Osteocyte (in vitro differentiated cells): ENCODE measurements at regions not wholly inside any gene's neighbourhood (a gene's known extent, or its start where the extent isn't known, plus 50 kb on each side); places are given as distances from the start of the nearest gene placed in this dataset.

ENCODE experiments used
- DNase-seq: peaks from one replicate; pipeline ENCODE4 v3.0.0; 2021; ENCODE audit warnings: mixed read lengths; ENCODE audit not compliant: unreplicated experiment; ENCODE audit errors: extremely low spot score
- H3K27ac Mint-ChIP-seq: one replicate; pipeline ENCODE4 v1.8.0; 2021; ENCODE audit warnings: mild to moderate bottlenecking, mixed read lengths; ENCODE audit not compliant: unreplicated experiment
- H3K27me3 Mint-ChIP-seq: one replicate; pipeline ENCODE4 v1.8.0; 2021; ENCODE audit warnings: mixed read lengths; ENCODE audit not compliant: unreplicated experiment
- H3K36me3 Mint-ChIP-seq: one replicate; pipeline ENCODE4 v1.8.0; 2021; ENCODE audit warnings: mixed read lengths; ENCODE audit not compliant: unreplicated experiment
- H3K4me1 Mint-ChIP-seq: one replicate; pipeline ENCODE4 v1.8.0; 2021; ENCODE audit warnings: mixed read lengths; ENCODE audit not compliant: unreplicated experiment
- H3K4me3 Mint-ChIP-seq: one replicate; pipeline ENCODE4 v1.8.0; 2021; ENCODE audit warnings: mild to moderate bottlenecking, moderate library complexity, mixed read lengths; ENCODE audit not compliant: unreplicated experiment
- H3K9me3 Mint-ChIP-seq: one replicate; pipeline ENCODE4 v1.8.0; 2021; ENCODE audit warnings: mixed read lengths; ENCODE audit not compliant: unreplicated experiment
- CTCF ChIP-seq: fragments of 200-600 bp; sonication (generic); IDR thresholded peaks from 2 replicates; pipeline ENCODE4 v1.5.0; 2021; ENCODE audit warnings: antibody characterized with exemption, mild to moderate bottlenecking, moderate library complexity

- H3K4me1 Mint-ChIP-seq, result peaks cover 13% of the 10 kb centered on the region
- no peak overlapping the region for H3K27ac Mint-ChIP-seq
- H3K36me3 Mint-ChIP-seq, result no peaks in the 10 kb centered on the region
These were observed 153.2 kb upstream of the FZD8 start for GRCh38 chr10:35795131-35795824.

GRCh38 chr10:35794703-35795102 lies 152.6 kb upstream of the FZD8 start:
- Mint-ChIP-seq H3K27ac (no peak overlapping the region), H3K9me3 (no peaks in the 10 kb centered on the region), H3K4me1 (peaks cover 13% of the 10 kb centered on the region), H3K27me3 (no peaks in the 10 kb centered on the region), H3K36me3 (no peaks in the 10 kb centered on the region), H3K4me3 (no peak overlapping the region)
- TF ChIP-seq CTCF, result no peak
- no peak for DNase-seq

More at GRCh38 chr10:35795131-35795824, 153.2 kb upstream of the FZD8 start:
- no peak for DNase-seq
- no peak for TF ChIP-seq CTCF
- H3K27me3 Mint-ChIP-seq, result no peaks in the 10 kb centered on the region
- no peak overlapping the region for H3K4me3 Mint-ChIP-seq
- H3K9me3 Mint-ChIP-seq, result no peaks in the 10 kb centered on the region

GRCh38 chr10:35792291-35792690 lies 150.2 kb upstream of the FZD8 start:
- Mint-ChIP-seq H3K27me3 (no peaks in the 10 kb centered on the region), H3K27ac (no peak overlapping the region), H3K4me1 (peaks cover 7% of the 10 kb centered on the region), H3K9me3 (no peaks in the 10 kb centered on the region), H3K4me3 (no peak overlapping the region), H3K36me3 (no peaks in the 10 kb centered on the region)
- TF ChIP-seq CTCF, result no peak
- no peak for DNase-seq

GRCh38 chr10:35789996-35790395 lies 147.9 kb upstream of the FZD8 start:
- Mint-ChIP-seq H3K36me3 (no peaks in the 10 kb centered on the region), H3K27ac (no peak overlapping the region), H3K27me3 (no peaks in the 10 kb centered on the region), H3K4me3 (no peak overlapping the region), H3K9me3 (peaks cover 7% of the 10 kb centered on the region), H3K4me1 (no peaks in the 10 kb centered on the region)
- no peak for DNase-seq
- no peak for TF ChIP-seq CTCF

GRCh38 chr10:35784751-35785150 lies 142.7 kb upstream of the FZD8 start:
- Mint-ChIP-seq H3K4me3 (no peak overlapping the region), H3K4me1 (peaks cover 5% of the 10 kb centered on the region), H3K36me3 (no peaks in the 10 kb centered on the region), H3K9me3 (peaks cover 7% of the 10 kb centered on the region), H3K27ac (no peak overlapping the region), H3K27me3 (peaks cover 6% of the 10 kb centered on the region)
- TF ChIP-seq CTCF, result no peak
- no peak for DNase-seq
